ENCODE measurements at regions not wholly inside any gene's neighbourhood (a gene's known extent, or its start where the extent isn't known, plus 50 kb on each side); places are given as distances from the start of the nearest gene placed in this dataset.

GRCh38 chr10:21047096-21047495 is 150.0 kb upstream of the NEBL start:
- no TSS peak for BruUV-seq (replicated peaks)
- H3K79me2 ChIP-seq (ENCODE audit: control insufficient read depth, insufficient read depth, low read length), result no peaks in the 10 kb centered on the region
- no peak for TF ChIP-seq NR2F1 (conservative IDR thresholded peaks at IDR 0.05)
- TF ChIP-seq SRF (IDR thresholded peaks at IDR 0.05; ENCODE audit: low read depth in 2 of 2, low read length in 2 of 2), result no peak
- no peak for TF ChIP-seq KLF5 (IDR thresholded peaks at IDR 0.05; ENCODE audit: partially characterized antibody)
- TF ChIP-seq LARP7 (IDR thresholded peaks at IDR 0.05), result no peak
- no peak for TF ChIP-seq SUPT20H (IDR thresholded peaks at IDR 0.05; ENCODE audit: borderline replicate concordance, control insufficient read depth, low read depth, low read length)
- no peak for TF ChIP-seq EGR1 (IDR thresholded peaks at IDR 0.05; ENCODE audit: borderline replicate concordance in 1 of 2, low read depth in 2 of 2, low read length in 2 of 2)
- no peak for TF ChIP-seq NR2C2 (IDR thresholded peaks at IDR 0.05; ENCODE audit: borderline replicate concordance, control insufficient read depth, insufficient read length, low read depth)
- no peak overlapping the region for H3K27ac ChIP-seq (ENCODE audit: control insufficient read depth, insufficient read depth)
- H3K4me3 ChIP-seq, result no peak overlapping the region
- no peaks in the 10 kb centered on the region for H4K20me1 ChIP-seq (ENCODE audit: control insufficient read depth, insufficient read depth)
- in situ Hi-C loops (cut with MboI), result no loop called here
- ChIA-PET CTCF (no interaction called here), POLR2A (no interaction called here), RAD21 (ENCODE audit: unreplicated experiment) (no interaction called here), SMC1A (ENCODE audit: uncharacterized antibody, unreplicated experiment) (no interaction called here)
- no peaks in the 10 kb centered on the region for H3K9me3 ChIP-seq (replicated peaks; ENCODE audit: control insufficient read depth, insufficient read depth, low read length)
- intact Hi-C loops (cut with micrococcal nuclease; ENCODE audit: unreplicated experiment), result no loop called here
- H3K4me2 ChIP-seq (ENCODE audit: control insufficient read depth, insufficient read depth), result no peak overlapping the region
- H3K27me3 ChIP-seq (replicated peaks in 1 of 2; ENCODE audit: control insufficient read depth in 2 of 2, insufficient read depth in 2 of 2, low read length in 1 of 2), result no peaks in the 10 kb centered on the region
- H2AFZ ChIP-seq (ENCODE audit: control insufficient read depth, low read depth, low read length), result no peak overlapping the region
- no peaks in the 10 kb centered on the region for H3K4me1 ChIP-seq (ENCODE audit: control insufficient read depth, insufficient read depth, low read length)
- no peak for DNase-seq (ENCODE audit: low read depth, low spot score)
- ATAC-seq, result no peak
- H3K9ac ChIP-seq (ENCODE audit: control insufficient read depth, insufficient read depth, low read length), result no peak overlapping the region
- no peaks in the 10 kb centered on the region for H3K36me3 ChIP-seq (ENCODE audit: control insufficient read depth in 2 of 2, insufficient read depth in 2 of 2, low read length in 1 of 2)
- no peak for FAIRE-seq

GRCh38 chr10:21043044-21043443 is 145.9 kb upstream of the NEBL start:
- Histone ChIP-seq H3K79me2 (ENCODE audit: control insufficient read depth, insufficient read depth, low read length) (no peaks in the 10 kb centered on the region), H3K4me1 (ENCODE audit: control insufficient read depth, insufficient read depth, low read length) (no peaks in the 10 kb centered on the region), H3K4me3 (no peak overlapping the region), H4K20me1 (ENCODE audit: control insufficient read depth, insufficient read depth) (no peaks in the 10 kb centered on the region), H3K36me3 (ENCODE audit: control insufficient read depth in 2 of 2, insufficient read depth in 2 of 2, low read length in 1 of 2) (no peaks in the 10 kb centered on the region), H2AFZ (ENCODE audit: control insufficient read depth, low read depth, low read length) (no peak overlapping the region), H3K9me3 (replicated peaks; ENCODE audit: control insufficient read depth, insufficient read depth, low read length) (no peaks in the 10 kb centered on the region), H3K27ac (ENCODE audit: control insufficient read depth, insufficient read depth) (no peak overlapping the region), H3K4me2 (ENCODE audit: control insufficient read depth, insufficient read depth) (no peak overlapping the region), H3K9ac (ENCODE audit: control insufficient read depth, insufficient read depth, low read length) (no peak overlapping the region), H3K27me3 (replicated peaks in 1 of 2; ENCODE audit: control insufficient read depth in 2 of 2, insufficient read depth in 2 of 2, low read length in 1 of 2) (no peaks in the 10 kb centered on the region)
- 33% methylated on average over 4 of the region's 4 CpGs for WGBS (ENCODE audit: insufficient coverage, insufficient replicate concordance, low lambda C conversion rate, missing lambda C conversion rate)
- FAIRE-seq (no peak), ATAC-seq (no peak), DNase-seq (ENCODE audit: low read depth, low spot score) (no peak)
- in situ Hi-C loops (cut with MboI), result no loop called here
- POLR2A ChIA-PET, result no interaction called here
- TF ChIP-seq PBX3 (IDR thresholded peaks at IDR 0.05; ENCODE audit: insufficient replicate concordance, low read depth, low read length) (no peak), BMI1 (IDR thresholded peaks at IDR 0.05; ENCODE audit: borderline replicate concordance) (no peak), CBFB (IDR thresholded peaks at IDR 0.05; ENCODE audit: low read depth) (no peak), CBX5 (IDR thresholded peaks at IDR 0.05; ENCODE audit: low read depth) (no peak), NFYA (IDR thresholded peaks at IDR 0.05; ENCODE audit: borderline replicate concordance, low read depth, low read length) (no peak)
- SMC1A ChIA-PET (ENCODE audit: uncharacterized antibody, unreplicated experiment), result no interaction called here
- CTCF ChIA-PET, result interaction anchor here (2.3 kb wide), 1 partner anchor 15 kb away, joined by 7 read pairs; no protein-coding TSS in a partner anchor
- RAD21 ChIA-PET (ENCODE audit: unreplicated experiment), result no interaction called here
- BruUV-seq (replicated peaks), result no TSS peak
- intact Hi-C loops (cut with micrococcal nuclease; ENCODE audit: unreplicated experiment), result no loop called here
